ENCODE measurements at regions not wholly inside any gene's neighbourhood (a gene's known extent, or its start where the extent isn't known, plus 50 kb on each side); places are given as distances from the start of the nearest gene placed in this dataset.

- BruUV-seq (replicated peaks) = no TSS peak
Observed at GRCh38 chr6:164827537-164827936, 481.9 kb downstream of the C6orf118 start.

More at GRCh38 chr6:164827537-164827936, 481.9 kb downstream of the C6orf118 start:
- no peak for ATAC-seq
- no peak for FAIRE-seq
- CTCF ChIA-PET (ENCODE audit: low intra/inter-chr PET ratio) = no interaction called here
- TF ChIP-seq ZSCAN29 (IDR thresholded peaks at IDR 0.05) (no peak), CSDE1 (IDR thresholded peaks at IDR 0.05) (no peak), NONO (IDR thresholded peaks at IDR 0.05; ENCODE audit: low read depth in 2 of 2, low read length in 1 of 2) (no peak), SFPQ (IDR thresholded peaks at IDR 0.05; ENCODE audit: low read depth, low read length) (no peak), BACH1 (tag; IDR thresholded peaks at IDR 0.05) (no peak)
- DNase-seq (ENCODE audit: extremely low read depth in 1 of 4, low spot score in 3 of 4) = no peak
- H3K27ac ChIP-seq (ENCODE audit: extremely low read depth, low read depth, low read length) = no peak overlapping the region
- no peaks in the 10 kb centered on the region for H3K4me1 ChIP-seq (replicated peaks in 1 of 2; ENCODE audit: control insufficient read depth in 2 of 2, insufficient read depth in 2 of 2, low read length in 2 of 2)
- no peaks in the 10 kb centered on the region for H4K20me1 ChIP-seq (replicated peaks; ENCODE audit: control insufficient read depth, insufficient read depth, low read length)
- no peaks in the 10 kb centered on the region for H3K36me3 ChIP-seq (ENCODE audit: control insufficient read depth, insufficient read depth, low read length)
- no peaks in the 10 kb centered on the region for H3K9me1 ChIP-seq (ENCODE audit: control insufficient read depth, insufficient read depth, low read length)
- in situ Hi-C loops (cut with MboI) (no loop called here), intact Hi-C loops (cut with micrococcal nuclease) (no loop called here)
- no peak overlapping the region for H3K4me2 ChIP-seq (ENCODE audit: insufficient read depth, low read length)
- 0% methylated on average over 8 of the region's 8 CpGs for WGBS (ENCODE audit: insufficient coverage, low coverage, missing lambda C conversion rate)
- H3K4me3 ChIP-seq = no peak overlapping the region
- no peaks in the 10 kb centered on the region for H3K79me2 ChIP-seq (ENCODE audit: control insufficient read depth, insufficient read depth, low read length)
- H3K9me3 ChIP-seq (replicated peaks; ENCODE audit: control insufficient read depth, insufficient read depth, low read depth, low read length) = no peaks in the 10 kb centered on the region; the same call in 1 of the 2 replicates
- H3K9ac ChIP-seq (ENCODE audit: insufficient read depth in 1 of 2, low read depth in 2 of 2, low read length in 2 of 2) = no peak overlapping the region
- POLR2A ChIA-PET = no interaction called here
- no peak overlapping the region for H2AFZ ChIP-seq (ENCODE audit: low read depth, low read length)
- no peaks in the 10 kb centered on the region for H3K27me3 ChIP-seq (ENCODE audit: control insufficient read depth in 2 of 2, insufficient read depth in 2 of 2, low read length in 2 of 2)

Data from K562 (cell line).